Adipocyte (in vitro differentiated cells): ENCODE measurements at regions not wholly inside any gene's neighbourhood (a gene's known extent, or its start where the extent isn't known, plus 50 kb on each side); places are given as distances from the start of the nearest gene placed in this dataset.
"Not testable (repeated sequence)": the region's sequence is repeated elsewhere in the genome, so short reads cannot be mapped to it uniquely, and the experiment has no call there.

Source experiments
- DNase-seq: peaks from one replicate; pipeline ENCODE4 v3.0.0-alpha.2; 2015; ENCODE audit warnings: low read depth
- H3K27me3 ChIP-seq: replicated peaks from 2 replicates; pipeline ENCODE4 v1.7.0; 2013; ENCODE audit warnings: mild to moderate bottlenecking, low read length, moderate library complexity; ENCODE audit not compliant: control insufficient read depth, insufficient read depth
- H3K36me3 ChIP-seq: 2 replicates; pipeline ENCODE4 v1.7.0; 2013; ENCODE audit warnings: low read length, mild to moderate bottlenecking, moderate library complexity; ENCODE audit not compliant: control insufficient read depth, insufficient read depth, severe bottlenecking
- H3K4me1 ChIP-seq: 2 replicates; pipeline ENCODE4 v1.7.0; 2013; ENCODE audit warnings: mild to moderate bottlenecking, low read length, moderate library complexity; ENCODE audit not compliant: control insufficient read depth, insufficient read depth
- H3K4me3 ChIP-seq: 2 replicates; pipeline ENCODE4 v1.7.0; 2013; ENCODE audit warnings: mild to moderate bottlenecking, low read length, moderate library complexity
- H3K9ac ChIP-seq: 2 replicates; pipeline ENCODE4 v1.7.0; 2013; ENCODE audit warnings: mild to moderate bottlenecking, low read length, moderate library complexity
- H3K9me3 ChIP-seq: 2 replicates; pipeline ENCODE4 v1.7.0; 2013; ENCODE audit warnings: mild to moderate bottlenecking, low read length, moderate library complexity; ENCODE audit not compliant: control insufficient read depth

GRCh38 chr17:27105636-27106035, 188.3 kb upstream of the WSB1 start:
- Histone ChIP-seq H3K36me3 (no peaks in the 10 kb centered on the region), H3K4me1 (no peaks in the 10 kb centered on the region), H3K4me3 (no peak overlapping the region), H3K9ac (no peak overlapping the region), H3K9me3 (no peaks in the 10 kb centered on the region), H3K27me3 (no peaks in the 10 kb centered on the region)
- no peak for DNase-seq

- H3K36me3 ChIP-seq = no peaks in the 10 kb centered on the region
- no peak for DNase-seq
- no peaks in the 10 kb centered on the region for H3K27me3 ChIP-seq
- no peak overlapping the region for H3K4me3 ChIP-seq
- H3K4me1 ChIP-seq = no peaks in the 10 kb centered on the region
- H3K9me3 ChIP-seq = no peaks in the 10 kb centered on the region
- no peak overlapping the region for H3K9ac ChIP-seq
These were observed 187.4 kb upstream of the WSB1 start for GRCh38 chr17:27106347-27106981.

- DNase-seq = no peak
- no peaks in the 10 kb centered on the region for H3K36me3 ChIP-seq
- no peaks in the 10 kb centered on the region for H3K4me1 ChIP-seq
- H3K27me3 ChIP-seq = no peaks in the 10 kb centered on the region
- H3K4me3 ChIP-seq = no peak overlapping the region
- H3K9me3 ChIP-seq = no peaks in the 10 kb centered on the region
- H3K9ac ChIP-seq = no peak overlapping the region
These were observed 186.9 kb upstream of the WSB1 start for GRCh38 chr17:27106982-27107360.

- H3K4me1 ChIP-seq, DNase-seq, H3K4me3 ChIP-seq, H3K9ac ChIP-seq, H3K9me3 ChIP-seq, H3K36me3 ChIP-seq, H3K27me3 ChIP-seq: not testable (repeated sequence)
These were observed 186.3 kb upstream of the WSB1 start for GRCh38 chr17:27107386-27108328.

- Histone ChIP-seq H3K27me3 (no peaks in the 10 kb centered on the region), H3K36me3 (no peaks in the 10 kb centered on the region), H3K9ac (no peak overlapping the region), H3K9me3 (no peaks in the 10 kb centered on the region), H3K4me3 (no peak overlapping the region), H3K4me1 (no peaks in the 10 kb centered on the region)
- no peak for DNase-seq
These were observed 184.6 kb upstream of the WSB1 start for GRCh38 chr17:27109346-27109745.

- Histone ChIP-seq H3K9ac (no peak overlapping the region), H3K4me1 (no peaks in the 10 kb centered on the region), H3K9me3 (no peaks in the 10 kb centered on the region), H3K4me3 (no peak overlapping the region), H3K36me3 (no peaks in the 10 kb centered on the region), H3K27me3 (no peaks in the 10 kb centered on the region)
- DNase-seq = no peak
These were observed 140.9 kb upstream of the WSB1 start for GRCh38 chr17:27153005-27153404.

- Histone ChIP-seq H3K36me3 (no peaks in the 10 kb centered on the region), H3K9me3 (no peaks in the 10 kb centered on the region), H3K4me1 (no peaks in the 10 kb centered on the region), H3K27me3 (no peaks in the 10 kb centered on the region), H3K4me3 (no peak overlapping the region), H3K9ac (no peak overlapping the region)
- DNase-seq = no peak
These were observed 138.0 kb upstream of the WSB1 start for GRCh38 chr17:27155866-27156265.

- H3K4me3 ChIP-seq = no peak overlapping the region
- H3K4me1 ChIP-seq = no peaks in the 10 kb centered on the region
- no peaks in the 10 kb centered on the region for H3K27me3 ChIP-seq
- no peaks in the 10 kb centered on the region for H3K36me3 ChIP-seq
- no peaks in the 10 kb centered on the region for H3K9me3 ChIP-seq
- H3K9ac ChIP-seq = no peak overlapping the region
- DNase-seq = no peak
These were observed 136.6 kb upstream of the WSB1 start for GRCh38 chr17:27157297-27157696.

- Histone ChIP-seq H3K27me3 (no peaks in the 10 kb centered on the region), H3K4me3 (no peak overlapping the region), H3K9me3 (no peaks in the 10 kb centered on the region), H3K4me1 (no peaks in the 10 kb centered on the region), H3K36me3 (no peaks in the 10 kb centered on the region), H3K9ac (no peak overlapping the region)
- no peak for DNase-seq
These were observed 136.0 kb upstream of the WSB1 start for GRCh38 chr17:27157898-27158297.

GRCh38 chr17:27158382-27158781, 135.5 kb upstream of the WSB1 start:
- DNase-seq = no peak

GRCh38 chr17:27180322-27180721, 113.6 kb upstream of the WSB1 start:
- Histone ChIP-seq H3K4me1 (no peaks in the 10 kb centered on the region), H3K9ac (no peak overlapping the region), H3K27me3 (no peaks in the 10 kb centered on the region), H3K4me3 (no peak overlapping the region), H3K36me3 (no peaks in the 10 kb centered on the region), H3K9me3 (no peaks in the 10 kb centered on the region)
- DNase-seq = no peak

More at GRCh38 chr17:27158382-27158781, 135.5 kb upstream of the WSB1 start:
- Histone ChIP-seq H3K4me1 (no peaks in the 10 kb centered on the region), H3K4me3 (no peak overlapping the region), H3K9me3 (no peaks in the 10 kb centered on the region), H3K36me3 (no peaks in the 10 kb centered on the region), H3K9ac (no peak overlapping the region), H3K27me3 (no peaks in the 10 kb centered on the region)
